ENCODE measurements at regions not wholly inside any gene's neighbourhood (a gene's known extent, or its start where the extent isn't known, plus 50 kb on each side); places are given as distances from the start of the nearest gene placed in this dataset.
"Not testable (repeated sequence)": the region's sequence is repeated elsewhere in the genome, so short reads cannot be mapped to it uniquely, and the experiment has no call there.

- no peak for DNase-seq (ENCODE audit: low read depth)
Measured at GRCh38 chr2:53610260-53610659, 157.3 kb upstream of the CHAC2 start.

GRCh38 chr2:53609551-53609950 lies 158.1 kb upstream of the CHAC2 start:
- no peak for DNase-seq (ENCODE audit: low read depth)

GRCh38 chr2:53608293-53608692 lies 159.3 kb upstream of the CHAC2 start:
- DNase-seq (ENCODE audit: low read depth), result no peak

GRCh38 chr2:53600815-53601214 lies 166.8 kb upstream of the CHAC2 start:
- DNase-seq (ENCODE audit: low read depth), result no peak

- DNase-seq (ENCODE audit: low read depth), result not testable (repeated sequence)
Measured at GRCh38 chr2:53586733-53587612, 180.6 kb upstream of the CHAC2 start.

GRCh38 chr2:53584986-53585385 lies 182.6 kb upstream of the CHAC2 start:
- DNase-seq (ENCODE audit: low read depth), result no peak

- DNase-seq (ENCODE audit: low read depth), result no peak
Measured at GRCh38 chr2:53583583-53583982, 184.0 kb upstream of the CHAC2 start.

- no peak for DNase-seq (ENCODE audit: low read depth)
Measured at GRCh38 chr2:53582556-53582955, 185.0 kb upstream of the CHAC2 start.

- DNase-seq (ENCODE audit: low read depth), result no peak
Measured at GRCh38 chr2:53576166-53576565, 191.4 kb upstream of the CHAC2 start.

GRCh38 chr2:53575721-53576124 lies 191.9 kb upstream of the CHAC2 start:
- DNase-seq (ENCODE audit: low read depth), result peak; percentile 7

GRCh38 chr2:53572696-53573095 lies 194.9 kb upstream of the CHAC2 start:
- no peak for DNase-seq (ENCODE audit: low read depth)

- DNase-seq (ENCODE audit: low read depth), result no peak
Measured at GRCh38 chr2:53569957-53570727, 197.5 kb upstream of the CHAC2 start.

GRCh38 chr2:53568469-53568868 lies 199.1 kb upstream of the CHAC2 start:
- DNase-seq (ENCODE audit: low read depth), result no peak

- no peak for DNase-seq (ENCODE audit: low read depth)
Measured at GRCh38 chr2:53567073-53567472, 200.5 kb upstream of the CHAC2 start.

GRCh38 chr2:53562407-53562806 lies 205.2 kb upstream of the CHAC2 start:
- no peak for DNase-seq (ENCODE audit: low read depth)

GRCh38 chr2:53561155-53561554 lies 206.4 kb upstream of the CHAC2 start:
- DNase-seq (ENCODE audit: low read depth), result no peak

GRCh38 chr2:53559302-53559966 lies 208.2 kb upstream of the CHAC2 start:
- DNase-seq (ENCODE audit: low read depth), result no peak

GRCh38 chr2:53558867-53559266 lies 208.7 kb upstream of the CHAC2 start:
- DNase-seq (ENCODE audit: low read depth), result no peak

GRCh38 chr2:53549497-53549896 lies 218.1 kb upstream of the CHAC2 start:
- DNase-seq (ENCODE audit: low read depth), result no peak

- no peak for DNase-seq (ENCODE audit: low read depth)
Measured at GRCh38 chr2:53545604-53546003, 222.0 kb upstream of the CHAC2 start.

GRCh38 chr2:53544871-53545558 lies 222.6 kb upstream of the CHAC2 start:
- DNase-seq (ENCODE audit: low read depth), result no peak

- no peak for DNase-seq (ENCODE audit: low read depth)
Measured at GRCh38 chr2:53543083-53543482, 224.5 kb upstream of the CHAC2 start.
